ENCODE measurements at regions not wholly inside any gene's neighbourhood (a gene's known extent, or its start where the extent isn't known, plus 50 kb on each side); places are given as distances from the start of the nearest gene placed in this dataset.

DNA sequence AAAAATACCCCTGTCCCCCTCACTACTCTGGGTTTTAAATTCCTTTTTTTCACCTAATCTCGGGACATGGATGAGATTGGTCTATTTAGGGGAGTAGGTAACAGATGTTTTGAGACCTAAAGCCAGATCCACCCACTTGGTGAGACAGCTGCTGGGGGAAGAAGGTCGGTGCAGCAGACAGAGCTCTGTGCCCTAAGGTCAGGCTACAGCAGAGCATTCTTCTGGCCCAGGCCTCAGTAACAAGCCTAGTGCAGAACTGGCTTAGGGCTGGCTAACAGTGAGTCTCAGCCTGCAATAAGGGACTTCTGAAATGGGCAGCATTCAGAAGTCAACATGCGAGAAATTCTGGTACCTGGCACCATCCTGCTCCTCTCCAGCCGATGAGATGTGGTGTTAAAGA, 444.9 kb upstream of the KIRREL3 start:
- ATAC-seq (ENCODE audit: low read depth) = no peak
- no peaks in the 10 kb centered on the region for H3K9me1 ChIP-seq (ENCODE audit: insufficient read depth, low read length)
- H3K56ac ChIP-seq (ENCODE audit: extremely low read depth, insufficient read depth, low read length) = no peak overlapping the region
- no peak overlapping the region for H3K23ac ChIP-seq (ENCODE audit: low read depth, low read length)
- no peak overlapping the region for H3K4me2 ChIP-seq (ENCODE audit: low read depth, low read length)
- H3K27me3 ChIP-seq (ENCODE audit: control insufficient read depth, insufficient read depth, low read length) = no peaks in the 10 kb centered on the region
- no peak overlapping the region for H3K4ac ChIP-seq (ENCODE audit: low read depth, low read length)
- TF ChIP-seq SMC3 (IDR thresholded peaks at IDR 0.05; ENCODE audit: low read depth, low read length) (no peak), FOS (IDR thresholded peaks at IDR 0.05; ENCODE audit: low read depth, low read length) (no peak)
- TF ChIP-seq, protein P1, sequence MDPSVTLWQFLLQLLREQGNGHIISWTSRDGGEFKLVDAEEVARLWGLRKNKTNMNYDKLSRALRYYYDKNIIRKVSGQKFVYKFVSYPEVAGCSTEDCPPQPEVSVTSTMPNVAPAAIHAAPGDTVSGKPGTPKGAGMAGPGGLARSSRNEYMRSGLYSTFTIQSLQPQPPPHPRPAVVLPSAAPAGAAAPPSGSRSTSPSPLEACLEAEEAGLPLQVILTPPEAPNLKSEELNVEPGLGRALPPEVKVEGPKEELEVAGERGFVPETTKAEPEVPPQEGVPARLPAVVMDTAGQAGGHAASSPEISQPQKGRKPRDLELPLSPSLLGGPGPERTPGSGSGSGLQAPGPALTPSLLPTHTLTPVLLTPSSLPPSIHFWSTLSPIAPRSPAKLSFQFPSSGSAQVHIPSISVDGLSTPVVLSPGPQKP (IDR thresholded peaks at IDR 0.05; ENCODE audit: borderline replicate concordance, low read depth, low read length) = no peak
- H4K20me1 ChIP-seq (ENCODE audit: insufficient read depth, low read length) = no peaks in the 10 kb centered on the region
- WGBS, 2 experiments (ENCODE audit: extremely low coverage in 2 of 2, insufficient read length in 1 of 2) = no CpG with 5 or more reads among the region's 4 CpGs
- no peaks in the 10 kb centered on the region for H3K79me1 ChIP-seq (ENCODE audit: low read depth in 1 of 2, low read length in 2 of 2)
- POLR2A ChIA-PET (ENCODE audit: unreplicated experiment) = no interaction called here
- H3K4me1 ChIP-seq (ENCODE audit: control insufficient read depth, insufficient read depth, low read length) = no peaks in the 10 kb centered on the region
- H3K9me3 ChIP-seq (ENCODE audit: control insufficient read depth, insufficient read depth, low read length) = no peaks in the 10 kb centered on the region
- DNase-seq = no peak
- no peak overlapping the region for H3K4me3 ChIP-seq (ENCODE audit: insufficient read depth, low read depth, low read length)
- CTCF ChIA-PET = no interaction called here
- H2BK120ac ChIP-seq (ENCODE audit: low read depth, low read length) = no peak overlapping the region
- H3K18ac ChIP-seq (ENCODE audit: low read depth, low read length) = no peak overlapping the region
- H3K9ac ChIP-seq (ENCODE audit: low read depth, low read length) = no peak overlapping the region
- H2BK15ac ChIP-seq (ENCODE audit: low read depth, low read length) = no peak overlapping the region
- no peak overlapping the region for H2AK9ac ChIP-seq (replicated peaks; ENCODE audit: low read depth, low read length, poor library complexity)
- H2BK5ac ChIP-seq (ENCODE audit: low read depth, low read length, poor library complexity, severe bottlenecking) = no peak overlapping the region
- in situ Hi-C loops (cut with MboI; ENCODE audit: low sequenced_read_pairs) (no loop called here), intact Hi-C loops (cut with micrococcal nuclease) (no loop called here), dilution Hi-C loops (cut with HindIII; ENCODE audit: low sequenced_read_pairs, unreplicated experiment) (no loop called here)
- H2BK20ac ChIP-seq (ENCODE audit: low read depth, low read length) = no peak overlapping the region
- H4K91ac ChIP-seq (ENCODE audit: insufficient read depth, low read depth, low read length) = no peak overlapping the region
- H2AFZ ChIP-seq (replicated peaks; ENCODE audit: low read length, poor library complexity) = no peak overlapping the region
- H3K36me3 ChIP-seq (ENCODE audit: control insufficient read depth, insufficient read depth, low read length) = no peaks in the 10 kb centered on the region
- no peak overlapping the region for H4K5ac ChIP-seq (ENCODE audit: low read depth, low read length)
- no peak overlapping the region for H4K8ac ChIP-seq (ENCODE audit: low read depth in 2 of 2, low read length in 2 of 2)
- no peak overlapping the region for H3K14ac ChIP-seq (replicated peaks; ENCODE audit: low read depth, low read length)
- no TSS peak for BruUV-seq (replicated peaks)
- no peak overlapping the region for H2AK5ac ChIP-seq (ENCODE audit: low read depth, low read length)
- H3K27ac ChIP-seq (ENCODE audit: insufficient read depth, low read length) = no peak overlapping the region
